Endothelial cell (in vitro differentiated cells): ENCODE measurements at regions not wholly inside any gene's neighbourhood (a gene's known extent, or its start where the extent isn't known, plus 50 kb on each side); places are given as distances from the start of the nearest gene placed in this dataset.

Experiments
- DNase-seq: peaks from one replicate; pipeline ENCODE4 v3.0.0; 2021; ENCODE audit warnings: low spot score
- H3K27ac Mint-ChIP-seq: one replicate; pipeline ENCODE4 v1.8.0; 2021; ENCODE audit warnings: mixed read lengths, inconsistent platforms; ENCODE audit not compliant: unreplicated experiment
- H3K27me3 Mint-ChIP-seq: one replicate; pipeline ENCODE4 v1.8.0; 2021; ENCODE audit warnings: mild to moderate bottlenecking, moderate library complexity, mixed read lengths, inconsistent platforms; ENCODE audit not compliant: unreplicated experiment
- H3K36me3 Mint-ChIP-seq: one replicate; pipeline ENCODE4 v1.8.0; 2021; ENCODE audit warnings: mild to moderate bottlenecking, low read depth, mixed read lengths, inconsistent platforms; ENCODE audit not compliant: unreplicated experiment
- H3K4me1 Mint-ChIP-seq: one replicate; pipeline ENCODE4 v1.8.0; 2021; ENCODE audit warnings: mild to moderate bottlenecking, mixed read lengths, inconsistent platforms; ENCODE audit not compliant: unreplicated experiment
- H3K4me3 Mint-ChIP-seq: one replicate; pipeline ENCODE4 v1.8.0; 2021; ENCODE audit warnings: mild to moderate bottlenecking, mixed read lengths, inconsistent platforms; ENCODE audit not compliant: unreplicated experiment
- H3K9me3 Mint-ChIP-seq: one replicate; pipeline ENCODE4 v1.8.0; 2021; ENCODE audit warnings: mixed read lengths, inconsistent platforms; ENCODE audit not compliant: unreplicated experiment
- CTCF ChIP-seq: fragments of 200-600 bp; sonication (generic); IDR thresholded peaks from one replicate; pipeline ENCODE4 v1.5.0; 2021; ENCODE audit warnings: antibody characterized with exemption; ENCODE audit not compliant: unreplicated experiment

- peaks cover 14% of the 10 kb centered on the region for H3K4me1 Mint-ChIP-seq
- DNase-seq: no peak
- TF ChIP-seq CTCF: no peak
- H3K27ac Mint-ChIP-seq: no peak overlapping the region
- H3K4me3 Mint-ChIP-seq: no peak overlapping the region
- no peaks in the 10 kb centered on the region for H3K9me3 Mint-ChIP-seq
- H3K27me3 Mint-ChIP-seq: peaks cover 3% of the 10 kb centered on the region
- H3K36me3 Mint-ChIP-seq: no peaks in the 10 kb centered on the region
These were observed 95.7 kb upstream of the UBL3 start for GRCh38 chr13:29946093-29946492.

- peaks cover 14% of the 10 kb centered on the region for H3K4me1 Mint-ChIP-seq
- no peaks in the 10 kb centered on the region for H3K9me3 Mint-ChIP-seq
- no peak for TF ChIP-seq CTCF
- no peak overlapping the region for H3K4me3 Mint-ChIP-seq
- no peaks in the 10 kb centered on the region for H3K36me3 Mint-ChIP-seq
- no peak overlapping the region for H3K27ac Mint-ChIP-seq
- no peak for DNase-seq
- peaks cover 3% of the 10 kb centered on the region for H3K27me3 Mint-ChIP-seq
These were observed 93.3 kb upstream of the UBL3 start for GRCh38 chr13:29943686-29944085.

- no peaks in the 10 kb centered on the region for H3K9me3 Mint-ChIP-seq
- peaks cover 5% of the 10 kb centered on the region for H3K27me3 Mint-ChIP-seq
- peak overlapping the region; percentile 39 for H3K27ac Mint-ChIP-seq
- no peak for DNase-seq
- peaks cover 14% of the 10 kb centered on the region for H3K4me1 Mint-ChIP-seq
- H3K4me3 Mint-ChIP-seq: no peak overlapping the region
- no peak for TF ChIP-seq CTCF
- H3K36me3 Mint-ChIP-seq: no peaks in the 10 kb centered on the region
These were observed 92.9 kb upstream of the UBL3 start for GRCh38 chr13:29943273-29943672.

GRCh38 chr13:29940715-29941114, 90.3 kb upstream of the UBL3 start:
- Mint-ChIP-seq H3K27ac (no peak overlapping the region), H3K27me3 (peaks cover 8% of the 10 kb centered on the region), H3K4me3 (no peak overlapping the region), H3K9me3 (no peaks in the 10 kb centered on the region), H3K36me3 (no peaks in the 10 kb centered on the region), H3K4me1 (peaks cover 11% of the 10 kb centered on the region)
- DNase-seq: no peak
- TF ChIP-seq CTCF: no peak

- Mint-ChIP-seq H3K4me3 (no peak overlapping the region), H3K27me3 (peaks cover 9% of the 10 kb centered on the region), H3K4me1 (peaks cover 11% of the 10 kb centered on the region), H3K27ac (no peak overlapping the region), H3K9me3 (no peaks in the 10 kb centered on the region), H3K36me3 (no peaks in the 10 kb centered on the region)
- DNase-seq: no peak
- no peak for TF ChIP-seq CTCF
These were observed 88.7 kb upstream of the UBL3 start for GRCh38 chr13:29939158-29939557.
